ENCODE measurements at regions not wholly inside any gene's neighbourhood (a gene's known extent, or its start where the extent isn't known, plus 50 kb on each side); places are given as distances from the start of the nearest gene placed in this dataset.

DNA sequence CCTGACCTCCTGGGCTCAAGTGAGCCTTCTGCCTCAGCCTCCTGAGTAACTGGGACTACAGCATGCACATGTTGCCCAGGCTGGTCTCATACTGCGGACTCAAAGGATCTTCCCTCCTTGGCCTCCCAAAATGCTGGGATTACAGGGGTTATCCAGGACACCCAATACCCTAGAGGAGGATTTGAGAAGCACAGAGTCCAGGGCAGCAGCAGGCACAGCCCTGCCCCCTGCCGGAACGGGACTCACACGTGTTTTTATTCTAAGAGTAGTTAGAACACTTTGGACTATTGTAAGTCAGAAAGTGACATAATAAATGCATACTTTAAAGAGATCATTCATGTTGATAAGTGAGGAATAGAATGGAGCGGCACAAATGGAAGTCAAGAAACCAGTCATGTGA lies 80.2 kb downstream of the C6orf118 start:
- DNase-seq (ENCODE audit: low read depth in 2 of 2): no peak

- DNase-seq (ENCODE audit: low read depth in 2 of 2): no peak
These were observed 81.6 kb downstream of the C6orf118 start for GRCh38 chr6:165227644-165228329.

GRCh38 chr6:165223736-165224135 lies 85.7 kb downstream of the C6orf118 start:
- DNase-seq (ENCODE audit: low read depth in 2 of 2): no peak

- DNase-seq (ENCODE audit: low read depth in 2 of 2): no peak
These were observed 86.3 kb downstream of the C6orf118 start for GRCh38 chr6:165223101-165223500.

- no peak for DNase-seq (ENCODE audit: low read depth in 2 of 2)
These were observed 86.9 kb downstream of the C6orf118 start for GRCh38 chr6:165222315-165223025.

DNA sequence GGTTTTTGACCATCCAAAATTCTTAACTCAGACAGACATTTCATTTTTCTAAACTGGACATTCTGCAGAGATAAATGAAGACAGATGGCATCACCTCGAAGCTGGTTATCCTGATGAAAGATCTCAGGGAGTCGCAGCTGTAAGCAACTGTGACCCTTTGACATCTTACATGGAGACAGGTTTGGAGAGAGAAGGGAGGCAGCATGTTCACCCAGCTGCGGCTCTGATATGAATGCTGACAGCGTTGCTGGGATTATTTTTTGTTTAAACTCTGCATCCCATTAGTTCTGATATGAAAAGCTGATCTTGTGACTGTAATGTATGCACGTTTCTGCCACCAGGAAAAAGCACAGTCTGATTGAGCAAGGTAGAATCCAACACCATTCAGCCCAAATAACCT lies 89.4 kb downstream of the C6orf118 start:
- no peak for DNase-seq (ENCODE audit: low read depth in 2 of 2)

DNA sequence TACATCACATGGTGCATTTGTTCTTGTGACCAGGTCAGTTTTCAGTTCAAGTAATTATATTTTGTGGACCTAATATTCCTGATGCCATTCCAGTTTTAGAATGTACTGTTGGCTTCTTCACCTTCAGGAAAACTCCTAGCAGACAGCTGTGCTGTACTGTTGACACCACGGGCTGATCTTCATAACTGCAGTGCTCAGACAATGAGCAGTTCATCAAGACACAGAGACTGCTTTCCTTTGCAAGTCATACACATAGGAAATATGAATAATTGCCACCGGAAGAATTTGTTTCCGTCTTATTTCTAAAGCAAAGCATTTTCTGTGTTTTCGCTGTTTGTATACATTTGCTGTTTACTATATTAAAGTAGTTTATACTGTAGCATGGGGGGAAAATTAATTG lies 89.8 kb downstream of the C6orf118 start:
- no peak for DNase-seq (ENCODE audit: low read depth in 2 of 2)

DNA sequence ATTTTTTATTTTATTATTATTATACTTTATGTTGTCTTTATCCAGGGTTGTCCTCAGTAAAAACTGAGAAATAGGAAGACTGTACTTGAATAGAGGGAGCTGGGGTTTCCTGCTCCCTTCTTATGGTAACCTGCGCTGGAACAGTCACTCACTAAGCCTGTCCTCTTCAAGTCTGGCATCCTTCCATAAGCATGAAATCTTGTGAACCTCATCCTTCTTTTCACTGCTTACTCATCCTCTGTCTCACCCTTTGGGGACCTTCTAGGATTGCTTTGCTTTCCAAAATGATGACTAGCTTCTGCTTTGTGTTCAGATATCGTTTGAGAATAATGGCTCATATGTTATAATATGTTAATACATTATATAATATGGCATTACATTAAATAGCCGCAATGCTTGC lies 90.6 kb downstream of the C6orf118 start:
- no peak for DNase-seq (ENCODE audit: low read depth in 2 of 2)

DNA sequence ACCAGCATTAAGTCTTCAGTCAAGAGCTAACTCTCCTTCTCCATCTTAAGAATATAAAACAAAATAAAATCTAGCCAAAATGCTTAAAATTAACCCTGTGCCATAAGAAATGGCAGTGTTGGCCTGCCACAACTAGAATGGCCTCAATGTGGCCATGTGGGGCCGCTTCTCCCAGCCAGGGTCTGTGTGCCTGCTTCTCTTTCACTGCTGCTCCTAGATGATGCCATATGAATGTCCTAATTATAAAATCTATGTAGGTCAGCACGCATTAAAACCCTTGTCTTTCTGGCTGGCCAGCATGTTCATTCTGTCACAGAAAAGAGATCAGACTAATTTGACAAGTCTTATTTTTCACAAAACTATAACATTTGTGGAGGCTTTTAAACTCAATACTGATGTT lies 102.6 kb downstream of the C6orf118 start:
- no peak for DNase-seq (ENCODE audit: low read depth in 2 of 2)

GRCh38 chr6:165205632-165206031 lies 103.8 kb downstream of the C6orf118 start:
- DNase-seq (ENCODE audit: low read depth in 2 of 2): no peak

DNA sequence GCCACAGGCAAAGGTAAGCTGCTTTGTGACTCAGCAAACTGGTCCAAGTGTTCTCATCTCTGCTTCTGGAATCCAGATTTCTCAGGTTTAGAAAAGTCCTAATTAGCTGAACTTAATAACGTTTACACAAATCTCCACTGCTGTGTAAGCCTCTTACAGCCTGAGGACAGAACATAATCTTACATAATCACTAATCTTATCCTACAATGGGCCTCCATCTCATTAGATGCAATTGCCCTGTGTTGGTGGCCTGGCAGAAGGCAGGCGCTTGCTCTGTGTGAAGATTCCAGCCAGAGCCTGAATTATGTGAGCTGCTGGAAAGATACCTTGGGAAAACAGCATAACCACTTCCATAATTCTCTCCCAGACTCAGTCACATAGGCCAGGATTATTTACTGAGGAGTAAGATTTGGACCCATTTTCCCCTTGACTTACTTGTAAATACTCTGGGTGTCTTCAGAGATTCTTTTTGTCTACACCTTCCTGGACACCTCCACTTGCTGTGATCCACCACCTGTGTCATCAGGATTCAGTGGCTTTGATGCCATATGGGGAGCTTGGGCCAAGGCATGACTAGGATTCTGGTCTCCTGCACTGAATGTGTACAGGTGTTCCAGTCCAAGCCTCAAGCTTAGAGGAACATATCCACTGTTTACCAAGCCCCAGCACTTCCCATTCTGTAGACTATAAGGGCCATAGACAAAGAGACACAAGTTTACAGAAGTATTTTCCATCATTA lies 104.4 kb downstream of the C6orf118 start:
- no peak for DNase-seq (ENCODE audit: low read depth in 2 of 2)

GRCh38 chr6:165200178-165200577 lies 109.2 kb downstream of the C6orf118 start:
- DNase-seq (ENCODE audit: low read depth in 2 of 2): no peak

DNA sequence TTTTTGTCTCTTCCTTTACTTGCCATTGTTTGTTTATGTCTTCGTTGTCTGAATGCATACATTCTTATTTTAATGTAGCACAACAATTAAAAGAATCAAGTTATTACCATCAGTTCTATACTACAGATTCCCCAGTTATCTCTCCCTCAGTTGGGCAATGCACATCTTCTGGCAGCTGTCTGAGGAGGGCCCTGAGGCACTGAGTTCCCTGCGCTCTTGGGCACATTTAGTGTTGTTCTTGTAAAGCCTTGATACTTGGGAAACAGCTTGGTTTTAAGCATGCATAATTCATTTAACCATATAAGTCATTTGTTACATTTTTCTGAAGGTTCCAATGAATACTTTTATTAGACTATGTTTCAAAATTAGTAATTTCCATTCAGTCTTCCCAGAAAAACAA lies 117.9 kb downstream of the C6orf118 start:
- no peak for DNase-seq (ENCODE audit: low read depth in 2 of 2)

GRCh38 chr6:165186441-165187205 lies 122.8 kb downstream of the C6orf118 start:
- DNase-seq (ENCODE audit: low read depth in 2 of 2): no peak

- DNase-seq (ENCODE audit: low read depth in 2 of 2): no peak
These were observed 123.4 kb downstream of the C6orf118 start for GRCh38 chr6:165186041-165186440.

- DNase-seq (ENCODE audit: low read depth in 2 of 2): no peak
These were observed 125.0 kb downstream of the C6orf118 start for GRCh38 chr6:165184192-165184979.

GRCh38 chr6:165183496-165184140 lies 125.8 kb downstream of the C6orf118 start:
- no peak for DNase-seq (ENCODE audit: low read depth in 2 of 2)

DNA sequence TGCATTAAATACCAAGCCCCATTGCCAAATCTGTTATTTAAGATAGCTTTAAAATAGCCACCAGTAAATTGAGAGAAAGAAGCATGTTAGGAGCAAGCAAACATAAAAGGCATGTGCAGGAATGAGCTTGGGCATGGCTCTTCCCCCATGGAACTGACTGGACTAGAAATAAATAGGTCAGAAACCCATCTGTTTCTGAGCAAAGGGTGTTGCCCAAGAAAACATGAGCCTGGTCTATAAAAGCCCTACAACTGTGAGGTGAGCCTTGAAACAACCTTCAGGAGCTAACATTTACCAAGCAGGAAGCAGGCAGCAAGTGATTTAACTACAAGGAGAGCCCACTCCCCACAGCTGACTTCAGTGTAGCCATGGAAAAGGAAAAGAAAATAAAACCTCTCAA lies 126.3 kb downstream of the C6orf118 start:
- DNase-seq (ENCODE audit: low read depth in 2 of 2): no peak

- no peak for DNase-seq (ENCODE audit: low read depth in 2 of 2)
These were observed 127.4 kb downstream of the C6orf118 start for GRCh38 chr6:165181951-165182414.

DNA sequence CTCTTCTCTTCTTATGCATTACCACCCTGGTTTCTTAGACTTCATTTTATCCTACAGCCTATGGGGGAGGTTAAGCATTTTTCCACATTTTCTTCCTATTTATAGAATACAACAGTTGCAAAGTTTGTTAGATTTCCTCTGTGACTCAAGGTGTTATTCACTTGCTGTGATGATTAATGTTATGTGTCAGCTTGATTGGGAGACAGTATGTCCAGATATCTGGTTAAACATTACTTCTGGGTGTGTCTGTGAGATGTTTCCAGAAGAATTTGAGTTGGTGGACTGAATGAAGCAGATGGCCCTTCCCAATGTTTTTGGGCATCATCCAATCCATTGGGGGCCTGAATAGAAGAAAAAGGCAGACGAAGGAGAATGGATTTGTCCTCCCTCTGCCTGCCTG lies 131.3 kb downstream of the C6orf118 start:
- DNase-seq (ENCODE audit: low read depth in 2 of 2): no peak

DNA sequence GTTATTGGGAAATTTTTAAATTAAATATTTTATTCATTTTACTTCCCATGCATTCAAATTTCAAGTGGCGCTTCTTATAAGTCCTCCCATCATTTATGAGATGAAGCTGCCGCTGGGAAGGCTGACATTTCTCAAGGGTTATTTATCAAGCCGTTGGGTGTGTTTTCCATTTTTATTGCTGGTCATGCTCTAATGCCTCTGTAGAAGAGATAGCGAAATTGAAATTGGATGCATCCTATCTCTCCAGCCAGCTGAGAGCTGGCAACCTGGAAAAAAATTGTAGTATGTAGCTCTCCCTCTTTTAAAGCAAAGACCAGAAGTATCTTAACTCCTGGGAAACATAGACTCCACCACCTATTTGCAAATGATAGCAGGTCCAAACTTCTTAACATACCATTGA lies 135.9 kb downstream of the C6orf118 start:
- no peak for DNase-seq (ENCODE audit: low read depth in 2 of 2)
